K562 (cell line): ENCODE measurements at regions not wholly inside any gene's neighbourhood (a gene's known extent, or its start where the extent isn't known, plus 50 kb on each side); places are given as distances from the start of the nearest gene placed in this dataset.

ENCODE experiments used
- TF ChIP-seq, protein P1 (sequence below): fragments of 200-600 bp; sonication (generic); IDR thresholded peaks from one replicate; pipeline ENCODE4 v1.6.1; 2012; ENCODE audit warnings: mild to moderate bottlenecking, low read depth, low read length, inconsistent platforms

DNA sequence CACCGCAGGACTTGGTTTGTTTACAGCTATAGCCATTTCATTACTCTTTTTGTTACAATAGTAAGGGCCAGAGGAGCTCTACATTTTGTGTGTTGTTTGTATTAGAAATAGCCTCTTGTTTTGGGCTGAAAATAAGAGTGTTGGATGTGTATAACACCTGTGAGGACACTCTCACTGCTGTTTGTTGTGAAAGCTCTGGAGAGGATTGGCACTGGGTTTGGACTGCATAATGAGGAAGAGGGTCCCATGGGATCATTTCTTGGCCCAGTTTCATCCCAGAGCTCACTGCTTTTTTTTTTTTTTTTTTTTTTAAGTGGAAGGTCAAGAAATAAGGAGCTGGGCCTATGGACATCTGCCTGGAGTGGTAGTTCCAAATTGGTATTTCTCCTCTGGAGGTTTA, 61.6 kb upstream of the KIAA0040 start (continued):
- TF ChIP-seq, protein P1, sequence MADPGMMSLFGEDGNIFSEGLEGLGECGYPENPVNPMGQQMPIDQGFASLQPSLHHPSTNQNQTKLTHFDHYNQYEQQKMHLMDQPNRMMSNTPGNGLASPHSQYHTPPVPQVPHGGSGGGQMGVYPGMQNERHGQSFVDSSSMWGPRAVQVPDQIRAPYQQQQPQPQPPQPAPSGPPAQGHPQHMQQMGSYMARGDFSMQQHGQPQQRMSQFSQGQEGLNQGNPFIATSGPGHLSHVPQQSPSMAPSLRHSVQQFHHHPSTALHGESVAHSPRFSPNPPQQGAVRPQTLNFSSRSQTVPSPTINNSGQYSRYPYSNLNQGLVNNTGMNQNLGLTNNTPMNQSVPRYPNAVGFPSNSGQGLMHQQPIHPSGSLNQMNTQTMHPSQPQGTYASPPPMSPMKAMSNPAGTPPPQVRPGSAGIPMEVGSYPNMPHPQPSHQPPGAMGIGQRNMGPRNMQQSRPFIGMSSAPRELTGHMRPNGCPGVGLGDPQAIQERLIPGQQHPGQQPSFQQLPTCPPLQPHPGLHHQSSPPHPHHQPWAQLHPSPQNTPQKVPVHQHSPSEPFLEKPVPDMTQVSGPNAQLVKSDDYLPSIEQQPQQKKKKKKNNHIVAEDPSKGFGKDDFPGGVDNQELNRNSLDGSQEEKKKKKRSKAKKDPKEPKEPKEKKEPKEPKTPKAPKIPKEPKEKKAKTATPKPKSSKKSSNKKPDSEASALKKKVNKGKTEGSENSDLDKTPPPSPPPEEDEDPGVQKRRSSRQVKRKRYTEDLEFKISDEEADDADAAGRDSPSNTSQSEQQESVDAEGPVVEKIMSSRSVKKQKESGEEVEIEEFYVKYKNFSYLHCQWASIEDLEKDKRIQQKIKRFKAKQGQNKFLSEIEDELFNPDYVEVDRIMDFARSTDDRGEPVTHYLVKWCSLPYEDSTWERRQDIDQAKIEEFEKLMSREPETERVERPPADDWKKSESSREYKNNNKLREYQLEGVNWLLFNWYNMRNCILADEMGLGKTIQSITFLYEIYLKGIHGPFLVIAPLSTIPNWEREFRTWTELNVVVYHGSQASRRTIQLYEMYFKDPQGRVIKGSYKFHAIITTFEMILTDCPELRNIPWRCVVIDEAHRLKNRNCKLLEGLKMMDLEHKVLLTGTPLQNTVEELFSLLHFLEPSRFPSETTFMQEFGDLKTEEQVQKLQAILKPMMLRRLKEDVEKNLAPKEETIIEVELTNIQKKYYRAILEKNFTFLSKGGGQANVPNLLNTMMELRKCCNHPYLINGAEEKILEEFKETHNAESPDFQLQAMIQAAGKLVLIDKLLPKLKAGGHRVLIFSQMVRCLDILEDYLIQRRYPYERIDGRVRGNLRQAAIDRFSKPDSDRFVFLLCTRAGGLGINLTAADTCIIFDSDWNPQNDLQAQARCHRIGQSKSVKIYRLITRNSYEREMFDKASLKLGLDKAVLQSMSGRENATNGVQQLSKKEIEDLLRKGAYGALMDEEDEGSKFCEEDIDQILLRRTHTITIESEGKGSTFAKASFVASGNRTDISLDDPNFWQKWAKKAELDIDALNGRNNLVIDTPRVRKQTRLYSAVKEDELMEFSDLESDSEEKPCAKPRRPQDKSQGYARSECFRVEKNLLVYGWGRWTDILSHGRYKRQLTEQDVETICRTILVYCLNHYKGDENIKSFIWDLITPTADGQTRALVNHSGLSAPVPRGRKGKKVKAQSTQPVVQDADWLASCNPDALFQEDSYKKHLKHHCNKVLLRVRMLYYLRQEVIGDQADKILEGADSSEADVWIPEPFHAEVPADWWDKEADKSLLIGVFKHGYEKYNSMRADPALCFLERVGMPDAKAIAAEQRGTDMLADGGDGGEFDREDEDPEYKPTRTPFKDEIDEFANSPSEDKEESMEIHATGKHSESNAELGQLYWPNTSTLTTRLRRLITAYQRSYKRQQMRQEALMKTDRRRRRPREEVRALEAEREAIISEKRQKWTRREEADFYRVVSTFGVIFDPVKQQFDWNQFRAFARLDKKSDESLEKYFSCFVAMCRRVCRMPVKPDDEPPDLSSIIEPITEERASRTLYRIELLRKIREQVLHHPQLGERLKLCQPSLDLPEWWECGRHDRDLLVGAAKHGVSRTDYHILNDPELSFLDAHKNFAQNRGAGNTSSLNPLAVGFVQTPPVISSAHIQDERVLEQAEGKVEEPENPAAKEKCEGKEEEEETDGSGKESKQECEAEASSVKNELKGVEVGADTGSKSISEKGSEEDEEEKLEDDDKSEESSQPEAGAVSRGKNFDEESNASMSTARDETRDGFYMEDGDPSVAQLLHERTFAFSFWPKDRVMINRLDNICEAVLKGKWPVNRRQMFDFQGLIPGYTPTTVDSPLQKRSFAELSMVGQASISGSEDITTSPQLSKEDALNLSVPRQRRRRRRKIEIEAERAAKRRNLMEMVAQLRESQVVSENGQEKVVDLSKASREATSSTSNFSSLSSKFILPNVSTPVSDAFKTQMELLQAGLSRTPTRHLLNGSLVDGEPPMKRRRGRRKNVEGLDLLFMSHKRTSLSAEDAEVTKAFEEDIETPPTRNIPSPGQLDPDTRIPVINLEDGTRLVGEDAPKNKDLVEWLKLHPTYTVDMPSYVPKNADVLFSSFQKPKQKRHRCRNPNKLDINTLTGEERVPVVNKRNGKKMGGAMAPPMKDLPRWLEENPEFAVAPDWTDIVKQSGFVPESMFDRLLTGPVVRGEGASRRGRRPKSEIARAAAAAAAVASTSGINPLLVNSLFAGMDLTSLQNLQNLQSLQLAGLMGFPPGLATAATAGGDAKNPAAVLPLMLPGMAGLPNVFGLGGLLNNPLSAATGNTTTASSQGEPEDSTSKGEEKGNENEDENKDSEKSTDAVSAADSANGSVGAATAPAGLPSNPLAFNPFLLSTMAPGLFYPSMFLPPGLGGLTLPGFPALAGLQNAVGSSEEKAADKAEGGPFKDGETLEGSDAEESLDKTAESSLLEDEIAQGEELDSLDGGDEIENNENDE, result no peak
